H54 (cell line): ENCODE measurements at regions not wholly inside any gene's neighbourhood (a gene's known extent, or its start where the extent isn't known, plus 50 kb on each side); places are given as distances from the start of the nearest gene placed in this dataset.
"Not testable (repeated sequence)": the region's sequence is repeated elsewhere in the genome, so short reads cannot be mapped to it uniquely, and the experiment has no call there.

Experiments used
- DNase-seq: peaks from one replicate; pipeline ENCODE4 v3.0.0; 2011; ENCODE audit warnings: low spot score, mixed read lengths; ENCODE audit not compliant: insufficient read length
- FAIRE-seq: peaks from 3 replicates; lab custom pipeline; 2011; peaks lifted over from hg19 to GRCh38; lab: Jason Lieb, UNC
- POLR2A ChIP-seq: IDR thresholded peaks from 2 replicates; pipeline ENCODE4 v1.6.1; 2011; ENCODE audit warnings: low read depth, mild to moderate bottlenecking, low read length

DNA sequence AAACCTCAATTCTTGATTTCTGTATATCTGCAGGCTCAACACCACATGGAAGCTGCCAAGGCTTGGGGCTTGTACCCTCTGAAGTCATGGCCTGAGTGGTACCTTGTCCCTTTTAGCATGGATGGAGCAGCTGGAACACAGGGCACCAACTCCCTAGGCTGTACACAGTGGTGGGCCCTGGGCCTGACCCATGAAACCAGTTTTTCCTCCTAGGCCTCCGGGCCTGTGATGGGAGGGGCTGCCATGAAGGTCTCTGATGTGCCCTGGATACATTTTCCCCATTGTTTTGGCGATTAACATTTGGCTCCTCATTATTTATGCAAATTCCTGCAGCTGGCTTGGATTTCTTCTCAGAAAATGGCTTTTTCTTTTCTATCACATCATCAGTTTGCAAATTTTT is 131.6 kb downstream of the NDFIP2 start:
- TF ChIP-seq POLR2A = no peak
- FAIRE-seq (no peak), DNase-seq (no peak)

DNA sequence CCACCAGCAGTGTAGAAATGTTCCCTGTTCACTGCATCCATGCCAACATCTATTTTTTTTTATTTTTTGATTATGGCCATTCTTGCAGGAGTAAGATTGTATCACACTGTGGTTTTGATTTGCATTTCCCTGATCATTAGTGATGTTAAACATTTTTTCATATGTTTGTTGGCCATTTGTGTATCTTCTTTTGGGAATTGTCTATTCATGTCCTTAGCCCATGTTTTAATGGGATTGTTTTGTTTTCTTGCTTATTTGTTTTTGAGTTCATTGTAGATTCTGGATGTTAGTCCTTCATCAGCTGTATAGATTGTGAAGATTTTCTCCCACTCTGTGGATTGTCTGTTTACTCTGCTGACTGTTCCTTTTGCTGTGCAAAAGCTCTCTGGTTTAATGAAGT is 126.9 kb downstream of the NDFIP2 start:
- DNase-seq = not testable (repeated sequence)

More for the DNA sequence above, 126.9 kb downstream of the NDFIP2 start:
- not testable (repeated sequence) for FAIRE-seq
